Hepatocyte (in vitro differentiated cells): ENCODE measurements at regions not wholly inside any gene's neighbourhood (a gene's known extent, or its start where the extent isn't known, plus 50 kb on each side); places are given as distances from the start of the nearest gene placed in this dataset.

ENCODE experiments used
- EZH2 ChIP-seq: fragments of 200-600 bp; sonication (generic); IDR thresholded peaks from 2 replicates; pipeline ENCODE4 v1.6.1; 2016; ENCODE audit warnings: antibody characterized with exemption, mild to moderate bottlenecking, borderline replicate concordance
- EZH2phosphoT487 ChIP-seq: fragments of 200-600 bp; sonication (generic); IDR thresholded peaks from one replicate; pipeline ENCODE4 v1.6.1; 2018; ENCODE audit warnings: antibody characterized with exemption, mild to moderate bottlenecking, low read depth, moderate library complexity; ENCODE audit not compliant: unreplicated experiment, severe bottlenecking
- TF ChIP-seq, protein P1 (sequence below): fragments of 200-600 bp; sonication (generic); IDR thresholded peaks from 2 replicates; pipeline ENCODE4 v1.5.1; 2016; ENCODE audit warnings: antibody characterized with exemption, mild to moderate bottlenecking; ENCODE audit not compliant: poor library complexity

DNA sequence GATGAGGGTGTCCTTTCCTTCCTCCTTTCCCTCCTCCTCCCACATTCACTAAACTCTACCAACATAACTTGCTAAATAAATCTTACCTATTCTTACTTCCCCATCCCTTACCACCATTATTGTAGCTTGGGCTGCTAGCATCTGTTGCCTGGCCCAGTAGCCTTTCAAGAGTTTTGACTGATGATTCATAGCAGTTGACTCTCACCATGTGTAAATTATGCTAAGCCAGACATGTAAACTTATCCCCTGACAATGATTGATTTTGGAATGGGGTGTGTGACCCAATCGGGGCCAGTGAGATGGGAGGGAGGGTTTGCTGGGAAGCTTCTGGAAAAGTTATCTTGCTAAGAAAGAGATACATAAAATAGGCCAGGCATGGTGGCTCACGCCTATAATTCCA, 161.8 kb upstream of the SPRY4 start:
- TF ChIP-seq EZH2phosphoT487 = no peak
- TF ChIP-seq, protein P1, sequence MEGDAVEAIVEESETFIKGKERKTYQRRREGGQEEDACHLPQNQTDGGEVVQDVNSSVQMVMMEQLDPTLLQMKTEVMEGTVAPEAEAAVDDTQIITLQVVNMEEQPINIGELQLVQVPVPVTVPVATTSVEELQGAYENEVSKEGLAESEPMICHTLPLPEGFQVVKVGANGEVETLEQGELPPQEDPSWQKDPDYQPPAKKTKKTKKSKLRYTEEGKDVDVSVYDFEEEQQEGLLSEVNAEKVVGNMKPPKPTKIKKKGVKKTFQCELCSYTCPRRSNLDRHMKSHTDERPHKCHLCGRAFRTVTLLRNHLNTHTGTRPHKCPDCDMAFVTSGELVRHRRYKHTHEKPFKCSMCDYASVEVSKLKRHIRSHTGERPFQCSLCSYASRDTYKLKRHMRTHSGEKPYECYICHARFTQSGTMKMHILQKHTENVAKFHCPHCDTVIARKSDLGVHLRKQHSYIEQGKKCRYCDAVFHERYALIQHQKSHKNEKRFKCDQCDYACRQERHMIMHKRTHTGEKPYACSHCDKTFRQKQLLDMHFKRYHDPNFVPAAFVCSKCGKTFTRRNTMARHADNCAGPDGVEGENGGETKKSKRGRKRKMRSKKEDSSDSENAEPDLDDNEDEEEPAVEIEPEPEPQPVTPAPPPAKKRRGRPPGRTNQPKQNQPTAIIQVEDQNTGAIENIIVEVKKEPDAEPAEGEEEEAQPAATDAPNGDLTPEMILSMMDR = no peak
- no peak for TF ChIP-seq EZH2
